H9 (cell line): ENCODE measurements at regions not wholly inside any gene's neighbourhood (a gene's known extent, or its start where the extent isn't known, plus 50 kb on each side); places are given as distances from the start of the nearest gene placed in this dataset.

Experiments
- DNase-seq: peaks from one replicate; pipeline ENCODE4 v3.0.0-alpha.2; 2017
- H2AFZ ChIP-seq: one replicate; pipeline ENCODE4 v1.6.1; 2013; ENCODE audit warnings: mild to moderate bottlenecking, low read length, control low read depth, moderate library complexity
- H2AK5ac ChIP-seq: 2 replicates; pipeline ENCODE4 v1.6.1; 2013; ENCODE audit warnings: low read length, control low read depth, mixed read lengths; ENCODE audit not compliant: insufficient read length
- H2BK120ac ChIP-seq: one replicate; pipeline ENCODE4 v1.6.1; 2013; ENCODE audit warnings: low read depth, mild to moderate bottlenecking, low read length, control low read depth, inconsistent platforms; ENCODE audit not compliant: poor library complexity, severe bottlenecking
- H2BK12ac ChIP-seq: 2 replicates; pipeline ENCODE4 v1.6.1; 2013; ENCODE audit warnings: low read length, control low read depth, mixed read lengths, low read depth; ENCODE audit not compliant: insufficient read length
- H2BK15ac ChIP-seq: 2 replicates; pipeline ENCODE4 v1.6.1; 2013; ENCODE audit warnings: low read depth, low read length, control low read depth
- H2BK20ac ChIP-seq: one replicate; pipeline ENCODE4 v1.6.1; 2013; ENCODE audit warnings: low read depth, mild to moderate bottlenecking, low read length, control low read depth, inconsistent platforms; ENCODE audit not compliant: poor library complexity, severe bottlenecking
- H2BK5ac ChIP-seq: 2 replicates; pipeline ENCODE4 v1.6.1; 2013; ENCODE audit warnings: low read length, control low read depth, mixed read lengths; ENCODE audit not compliant: insufficient read length
- H3K14ac ChIP-seq: 2 replicates; pipeline ENCODE4 v1.6.1; 2013; ENCODE audit warnings: low read length, control low read depth; ENCODE audit not compliant: insufficient read depth
- H3K18ac ChIP-seq: 2 replicates; pipeline ENCODE4 v1.6.1; 2013; ENCODE audit warnings: low read depth, mild to moderate bottlenecking, mixed read lengths, low read length, control low read depth; ENCODE audit not compliant: insufficient read length
- H3K23ac ChIP-seq: 2 replicates; pipeline ENCODE4 v1.6.1; 2013; ENCODE audit warnings: low read length, control low read depth, mixed read lengths, low read depth; ENCODE audit not compliant: insufficient read length
- H3K23me2 ChIP-seq: 2 replicates; pipeline ENCODE4 v1.6.1; 2013; ENCODE audit warnings: low read depth, mild to moderate bottlenecking, mixed read lengths, low read length, control low read depth; ENCODE audit not compliant: insufficient read length, poor library complexity, severe bottlenecking
- H3K27ac ChIP-seq: 2 replicates; pipeline ENCODE4 v1.5.1; 2013; ENCODE audit warnings: low read length, control low read depth, mixed read lengths, low read depth; ENCODE audit not compliant: insufficient read length
- H3K27me3 ChIP-seq: 2 replicates; pipeline ENCODE4 v1.6.1; 2013; ENCODE audit warnings: low read length, control low read depth, inconsistent platforms; ENCODE audit not compliant: insufficient read depth
- H3K4ac ChIP-seq: 2 replicates; pipeline ENCODE4 v1.6.1; 2013; ENCODE audit warnings: low read depth, mild to moderate bottlenecking, control low read depth, inconsistent platforms, low read length, moderate library complexity
- H3K4me1 ChIP-seq: 2 replicates; pipeline ENCODE4 v1.6.1; 2013; ENCODE audit warnings: low read length, control low read depth, inconsistent platforms; ENCODE audit not compliant: insufficient read depth
- H3K4me2 ChIP-seq: 2 replicates; pipeline ENCODE4 v1.6.1; 2013; ENCODE audit warnings: low read length, control low read depth, mixed read lengths; ENCODE audit not compliant: insufficient read length, insufficient read depth
- H3K56ac ChIP-seq: 2 replicates; pipeline ENCODE4 v1.6.1; 2013; ENCODE audit warnings: low read depth, mild to moderate bottlenecking, mixed read lengths, low read length, control low read depth; ENCODE audit not compliant: insufficient read length
- H3K79me1 ChIP-seq: 2 replicates; pipeline ENCODE4 v1.6.1; 2013; ENCODE audit warnings: low read depth, mild to moderate bottlenecking, moderate library complexity, low read length, control low read depth, inconsistent platforms; ENCODE audit not compliant: insufficient read depth, poor library complexity, severe bottlenecking
- H3K79me2 ChIP-seq: 2 replicates; pipeline ENCODE4 v1.6.1; 2013; ENCODE audit warnings: low read length, control low read depth, inconsistent platforms; ENCODE audit not compliant: insufficient read depth
- H3K9ac ChIP-seq: 2 replicates; pipeline ENCODE4 v1.6.1; 2013; ENCODE audit warnings: low read length, control low read depth, mixed read lengths; ENCODE audit not compliant: insufficient read length; ENCODE audit errors: extremely low read depth
- H3K9me3 ChIP-seq: one replicate; pipeline ENCODE4 v1.6.1; 2013; ENCODE audit warnings: low read depth, low read length, inconsistent platforms; ENCODE audit not compliant: control insufficient read depth
- H3T11ph ChIP-seq: one replicate; pipeline ENCODE4 v1.6.1; 2013; ENCODE audit warnings: mild to moderate bottlenecking, low read length, control low read depth, inconsistent platforms
- H4K20me1 ChIP-seq: one replicate; pipeline ENCODE4 v1.6.1; 2013; ENCODE audit not compliant: control insufficient read depth, insufficient read length, insufficient read depth
- H4K5ac ChIP-seq: 2 replicates; pipeline ENCODE4 v1.6.1; 2013; ENCODE audit warnings: low read depth, mild to moderate bottlenecking, mixed read lengths, low read length, control low read depth; ENCODE audit not compliant: insufficient read length
- H4K8ac ChIP-seq: replicated peaks from 2 replicates; pipeline ENCODE4 v1.6.1; 2013; ENCODE audit warnings: low read length, control low read depth, mixed read lengths, low read depth; ENCODE audit not compliant: insufficient read length
- H4K91ac ChIP-seq: 2 replicates; pipeline ENCODE4 v1.6.1; 2013; ENCODE audit warnings: low read depth, mild to moderate bottlenecking, moderate library complexity, mixed read lengths, low read length, control low read depth; ENCODE audit not compliant: insufficient read length
- H3K27ac Mint-ChIP-seq, 3 experiments: 2 replicates in 2 of 3; 3 replicates in 1 of 3; pipeline ENCODE4 v1.8.0; 2020 to 2021; ENCODE audit warnings: mixed read lengths in 3 of 3, mild to moderate bottlenecking in 1 of 3, moderate library complexity in 1 of 3
- H3K27me3 Mint-ChIP-seq: 2 replicates; pipeline ENCODE4 v1.8.0; 2021; ENCODE audit warnings: low read depth, mild to moderate bottlenecking, moderate library complexity, mixed read lengths
- H3K36me3 Mint-ChIP-seq, 3 experiments: 2 replicates in 2 of 3; 3 replicates in 1 of 3; pipeline ENCODE4 v1.8.0; 2020 to 2021; ENCODE audit warnings: low read depth in 3 of 3, mixed read lengths in 3 of 3; ENCODE audit not compliant: insufficient read depth in 1 of 3
- H3K4me1 Mint-ChIP-seq, 2 experiments: 2 replicates each; pipeline ENCODE4 v1.8.0; 2020; ENCODE audit warnings: mixed read lengths in 2 of 2
- H3K4me3 Mint-ChIP-seq, 2 experiments: 2 replicates in 1 of 2; 3 replicates in 1 of 2; pipeline ENCODE4 v1.8.0; 2020 to 2021; ENCODE audit warnings: mild to moderate bottlenecking in 2 of 2, mixed read lengths in 2 of 2, moderate library complexity in 1 of 2
- H3K9me3 Mint-ChIP-seq, 2 experiments: 2 replicates in 1 of 2; 3 replicates in 1 of 2; pipeline ENCODE4 v1.8.0; 2020; ENCODE audit warnings: mild to moderate bottlenecking in 2 of 2, mixed read lengths in 2 of 2, moderate library complexity in 1 of 2
- WGBS: extraction: QIAGEN DNeasy Blood & Tissue Kit; methylation state at CpG from one replicate; pipeline ENCODE4 v1.1.7; 2013; ENCODE audit warnings: missing lambda C conversion rate, low lambda C conversion rate, mixed read lengths; ENCODE audit not compliant: insufficient read length; ENCODE audit errors: extremely low coverage; 5-methylcytosine and 5-hydroxymethylcytosine counted together
- TF ChIP-seq, protein P1 (sequence below): fragments of 200-600 bp; sonication (generic); conservative IDR thresholded peaks from 3 replicates; pipeline ENCODE4 v1.8.0; 2021; ENCODE audit warnings: antibody characterized with exemption, mild to moderate bottlenecking

DNA sequence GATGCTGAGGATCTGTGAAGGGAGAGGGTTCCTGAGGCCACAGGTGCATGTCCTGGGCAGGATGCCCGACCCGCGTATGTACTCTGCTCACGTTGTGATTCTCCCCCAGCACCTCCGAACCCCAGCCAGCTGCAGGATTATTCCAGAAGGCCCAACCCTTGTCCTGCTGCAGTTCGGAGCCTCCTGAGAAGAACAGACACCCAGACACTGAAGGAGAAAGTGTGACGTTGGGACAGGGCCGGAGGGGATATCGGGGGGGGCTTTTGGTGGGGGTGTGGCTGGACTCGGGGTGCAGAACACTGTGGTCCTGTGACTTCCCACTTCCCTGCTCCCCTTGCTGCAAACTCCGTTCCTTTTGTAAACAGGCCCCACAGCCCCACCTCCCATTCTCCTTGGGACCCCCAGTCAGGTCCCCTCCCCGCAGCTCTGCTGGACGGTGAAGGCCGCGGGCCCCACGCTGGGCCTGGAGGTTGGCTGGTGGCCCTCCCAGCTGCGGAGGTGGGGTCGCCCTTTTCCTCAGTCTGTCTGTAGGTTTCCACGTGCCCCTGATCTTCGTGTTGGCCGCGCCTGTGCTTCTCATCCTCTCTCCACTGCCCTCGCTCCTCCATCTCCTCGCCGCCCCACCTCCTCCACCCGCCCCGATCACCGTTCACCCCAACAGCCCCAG is 83.0 kb upstream of the ADRA2C start:
- Histone ChIP-seq H3K56ac (no peak overlapping the region), H2BK5ac (no peak overlapping the region), H4K91ac (no peak overlapping the region), H3T11ph (no peak overlapping the region), H3K79me2 (no peaks in the 10 kb centered on the region), H3K4me2 (no peak overlapping the region), H3K27ac (no peak overlapping the region), H2AK5ac (no peak overlapping the region), H3K14ac (no peak overlapping the region), H3K9ac (no peak overlapping the region), H3K4ac (no peak overlapping the region), H3K23me2 (no peaks in the 10 kb centered on the region), H3K27me3 (no peaks in the 10 kb centered on the region), H3K4me1 (no peaks in the 10 kb centered on the region), H2BK120ac (no peak overlapping the region), H4K20me1 (no peaks in the 10 kb centered on the region), H4K5ac (no peak overlapping the region), H3K23ac (no peak overlapping the region), H3K18ac (no peak overlapping the region), H2BK20ac (no peak overlapping the region), H3K9me3 (no peaks in the 10 kb centered on the region), H2BK12ac (no peak overlapping the region), H2BK15ac (no peak overlapping the region), H3K79me1 (no peaks in the 10 kb centered on the region), H4K8ac (no peak overlapping the region), H2AFZ (no peak overlapping the region)
- Mint-ChIP-seq H3K9me3 (no peaks in the 10 kb centered on the region), H3K27ac (no peak overlapping the region), H3K36me3 (no peaks in the 10 kb centered on the region; a peak in 1 of 7 replicates), H3K4me3 (no peak overlapping the region), H3K27me3 (peaks cover 33% of the 10 kb centered on the region), H3K4me1 (peaks cover 0 to 4% of the 10 kb centered on the region in 2 experiments; a peak in 2 of 4 replicates)
- no CpG with 5 or more reads among the region's 28 CpGs for WGBS
- peak; percentile 20 for DNase-seq
- TF ChIP-seq, protein P1, sequence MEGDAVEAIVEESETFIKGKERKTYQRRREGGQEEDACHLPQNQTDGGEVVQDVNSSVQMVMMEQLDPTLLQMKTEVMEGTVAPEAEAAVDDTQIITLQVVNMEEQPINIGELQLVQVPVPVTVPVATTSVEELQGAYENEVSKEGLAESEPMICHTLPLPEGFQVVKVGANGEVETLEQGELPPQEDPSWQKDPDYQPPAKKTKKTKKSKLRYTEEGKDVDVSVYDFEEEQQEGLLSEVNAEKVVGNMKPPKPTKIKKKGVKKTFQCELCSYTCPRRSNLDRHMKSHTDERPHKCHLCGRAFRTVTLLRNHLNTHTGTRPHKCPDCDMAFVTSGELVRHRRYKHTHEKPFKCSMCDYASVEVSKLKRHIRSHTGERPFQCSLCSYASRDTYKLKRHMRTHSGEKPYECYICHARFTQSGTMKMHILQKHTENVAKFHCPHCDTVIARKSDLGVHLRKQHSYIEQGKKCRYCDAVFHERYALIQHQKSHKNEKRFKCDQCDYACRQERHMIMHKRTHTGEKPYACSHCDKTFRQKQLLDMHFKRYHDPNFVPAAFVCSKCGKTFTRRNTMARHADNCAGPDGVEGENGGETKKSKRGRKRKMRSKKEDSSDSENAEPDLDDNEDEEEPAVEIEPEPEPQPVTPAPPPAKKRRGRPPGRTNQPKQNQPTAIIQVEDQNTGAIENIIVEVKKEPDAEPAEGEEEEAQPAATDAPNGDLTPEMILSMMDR, result no peak
